BLaER1 (cell line): ENCODE measurements at regions not wholly inside any gene's neighbourhood (a gene's known extent, or its start where the extent isn't known, plus 50 kb on each side); places are given as distances from the start of the nearest gene placed in this dataset.
"Not testable (repeated sequence)": the region's sequence is repeated elsewhere in the genome, so short reads cannot be mapped to it uniquely, and the experiment has no call there.

Experiments used
- H3K27ac ChIP-seq: shearing (Covaris generic); formaldehyde crosslinking; 2 replicates; pipeline ENCODE4 v1.8.1; 2022
- H3K27me3 ChIP-seq: shearing (Covaris generic); formaldehyde crosslinking; 2 replicates; pipeline ENCODE4 v1.8.1; 2022
- H3K36me3 ChIP-seq: shearing (Covaris generic); formaldehyde crosslinking; 2 replicates; pipeline ENCODE4 v1.8.1; 2022
- H3K4me1 ChIP-seq: shearing (Covaris generic); formaldehyde crosslinking; 2 replicates; pipeline ENCODE4 v1.8.1; 2022
- H3K4me2 ChIP-seq: shearing (Covaris generic); formaldehyde crosslinking; 2 replicates; pipeline ENCODE4 v1.8.1; 2022
- H3K4me3 ChIP-seq: shearing (Covaris generic); formaldehyde crosslinking; 2 replicates; pipeline ENCODE4 v1.8.1; 2022
- H3K9ac ChIP-seq: shearing (Covaris generic); formaldehyde crosslinking; 2 replicates; pipeline ENCODE4 v1.8.1; 2022
- H3K9me3 ChIP-seq: shearing (Covaris generic); formaldehyde crosslinking; 2 replicates; pipeline ENCODE4 v1.8.1; 2022
- H4K20me1 ChIP-seq: shearing (Covaris generic); formaldehyde crosslinking; 2 replicates; pipeline ENCODE4 v1.8.1; 2022
- Cebpa-rat ChIP-seq: shearing (Covaris generic); IDR thresholded peaks from 2 replicates; pipeline ENCODE4 v1.8.1; 2022

DNA sequence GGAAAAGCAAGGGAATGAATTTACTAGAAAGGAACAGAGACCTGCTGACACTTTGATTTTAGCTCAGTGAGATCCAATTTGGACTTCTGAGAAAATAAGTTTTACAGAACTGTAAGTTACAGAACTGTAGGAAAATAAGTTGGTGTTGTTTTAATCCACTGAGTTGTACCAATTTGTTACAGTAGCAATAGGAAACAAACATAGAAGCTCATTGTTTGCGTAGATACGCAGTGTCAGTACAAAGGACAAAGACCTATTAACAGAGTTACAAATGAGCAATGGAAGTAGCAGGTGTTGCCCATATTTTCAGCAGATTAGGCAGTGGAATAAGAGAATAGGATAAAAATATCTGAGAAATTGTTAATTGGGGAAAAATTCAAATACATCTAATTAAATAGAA is 385.8 kb upstream of the CNTN6 start:
- Histone ChIP-seq H3K9ac (no peak overlapping the region), H3K27ac (no peak overlapping the region), H3K36me3 (no peaks in the 10 kb centered on the region), H3K4me2 (no peak overlapping the region), H3K9me3 (no peaks in the 10 kb centered on the region), H3K4me1 (no peaks in the 10 kb centered on the region), H3K4me3 (no peak overlapping the region), H4K20me1 (no peaks in the 10 kb centered on the region), H3K27me3 (no peaks in the 10 kb centered on the region)
- no peak for TF ChIP-seq Cebpa-rat

DNA sequence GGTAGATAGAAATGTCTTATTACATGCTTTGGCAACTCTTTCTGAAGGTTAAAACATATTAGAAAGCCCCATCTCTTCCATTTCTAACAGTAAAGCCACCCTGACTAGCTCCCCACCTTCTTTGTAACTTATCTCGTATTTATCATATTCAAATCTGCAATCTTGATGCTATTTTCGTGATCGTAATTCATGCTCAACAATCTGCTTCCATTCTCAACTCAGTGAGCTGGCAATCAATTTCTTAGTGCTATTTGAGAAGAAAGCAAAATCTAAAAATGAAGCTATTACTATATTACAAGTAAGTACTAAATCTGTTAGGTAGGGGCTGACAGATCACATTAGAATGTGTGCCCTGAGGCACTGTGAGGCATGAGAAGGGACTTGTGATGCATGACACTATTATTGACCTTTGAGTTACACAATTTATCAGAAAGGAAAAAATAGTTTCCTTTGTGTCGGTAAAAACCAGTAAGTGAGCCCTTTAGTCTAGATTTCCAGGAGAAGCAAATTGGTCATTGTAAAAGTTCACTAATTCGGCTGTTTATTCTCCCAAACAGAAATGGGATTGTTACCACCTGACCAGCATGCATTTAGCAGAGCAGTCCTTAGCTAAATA is 379.7 kb upstream of the CNTN6 start:
- Histone ChIP-seq H3K9me3 (no peaks in the 10 kb centered on the region), H3K4me2 (no peak overlapping the region), H3K27ac (no peak overlapping the region), H4K20me1 (no peaks in the 10 kb centered on the region), H3K27me3 (no peaks in the 10 kb centered on the region), H3K36me3 (no peaks in the 10 kb centered on the region), H3K4me3 (no peak overlapping the region), H3K4me1 (no peaks in the 10 kb centered on the region), H3K9ac (no peak overlapping the region)
- no peak for TF ChIP-seq Cebpa-rat

DNA sequence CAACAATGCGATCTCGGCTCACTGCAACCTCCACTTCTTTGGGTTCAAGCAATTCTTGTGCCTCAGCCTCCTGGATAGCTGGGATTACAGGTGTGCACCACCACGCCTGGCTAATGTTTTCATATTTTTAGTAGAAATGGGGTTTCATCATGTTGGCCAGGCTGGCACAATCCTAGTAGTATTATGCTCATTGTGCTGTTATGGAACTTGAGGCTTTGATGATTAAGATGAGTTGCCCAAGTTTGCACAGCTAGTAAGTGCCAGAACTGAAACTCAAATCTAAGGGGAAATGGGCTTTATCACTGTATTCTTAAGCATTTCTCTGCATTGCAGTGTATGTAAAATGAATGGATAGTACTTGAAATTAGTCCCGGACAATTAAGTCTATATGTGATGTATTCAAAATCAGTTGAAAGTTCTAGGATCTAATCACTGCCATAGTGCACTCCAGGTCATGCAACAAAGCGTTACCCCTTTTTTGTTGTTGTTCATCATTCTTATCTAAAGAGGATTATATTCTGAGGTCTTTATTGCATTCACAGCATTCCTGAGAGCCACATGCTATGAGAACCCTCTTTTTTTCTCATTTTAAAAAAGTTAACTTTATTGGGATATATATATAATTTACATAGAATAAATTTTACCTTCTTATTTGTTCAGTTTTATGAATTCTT is 378.7 kb upstream of the CNTN6 start:
- H4K20me1 ChIP-seq: no peaks in the 10 kb centered on the region
- H3K9ac ChIP-seq: no peak overlapping the region
- no peak overlapping the region for H3K4me2 ChIP-seq

DNA sequence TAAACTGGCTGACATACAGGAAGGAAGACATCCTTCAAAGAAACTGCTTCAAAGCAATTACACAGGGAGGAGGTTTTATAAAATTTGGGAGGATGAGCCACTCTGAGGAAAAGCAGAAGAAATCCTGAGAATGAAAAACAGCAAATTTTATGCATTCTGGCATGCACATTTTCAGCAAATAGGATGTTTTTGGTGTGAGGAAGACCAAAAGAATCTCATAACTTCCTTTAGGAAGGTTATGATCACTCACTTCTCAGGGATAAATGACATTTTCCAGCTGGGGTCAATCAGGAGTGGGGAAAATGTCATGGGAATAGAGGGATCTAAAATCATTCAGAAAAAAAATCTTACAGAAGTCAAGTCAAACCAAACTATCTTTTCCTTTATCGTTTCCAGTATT is 371.7 kb upstream of the CNTN6 start:
- Histone ChIP-seq H3K36me3 (no peaks in the 10 kb centered on the region), H3K9me3 (no peaks in the 10 kb centered on the region), H3K9ac (no peak overlapping the region), H3K4me3 (no peak overlapping the region), H3K27ac (no peak overlapping the region), H3K4me1 (no peaks in the 10 kb centered on the region), H3K27me3 (no peaks in the 10 kb centered on the region), H3K4me2 (no peak overlapping the region), H4K20me1 (no peaks in the 10 kb centered on the region)
- no peak for TF ChIP-seq Cebpa-rat

More for the DNA sequence above, 378.7 kb upstream of the CNTN6 start:
- Histone ChIP-seq H3K27me3 (no peaks in the 10 kb centered on the region), H3K9me3 (no peaks in the 10 kb centered on the region), H3K4me1 (no peaks in the 10 kb centered on the region), H3K4me3 (no peak overlapping the region), H3K36me3 (no peaks in the 10 kb centered on the region), H3K27ac (no peak overlapping the region)
- no peak for TF ChIP-seq Cebpa-rat

DNA sequence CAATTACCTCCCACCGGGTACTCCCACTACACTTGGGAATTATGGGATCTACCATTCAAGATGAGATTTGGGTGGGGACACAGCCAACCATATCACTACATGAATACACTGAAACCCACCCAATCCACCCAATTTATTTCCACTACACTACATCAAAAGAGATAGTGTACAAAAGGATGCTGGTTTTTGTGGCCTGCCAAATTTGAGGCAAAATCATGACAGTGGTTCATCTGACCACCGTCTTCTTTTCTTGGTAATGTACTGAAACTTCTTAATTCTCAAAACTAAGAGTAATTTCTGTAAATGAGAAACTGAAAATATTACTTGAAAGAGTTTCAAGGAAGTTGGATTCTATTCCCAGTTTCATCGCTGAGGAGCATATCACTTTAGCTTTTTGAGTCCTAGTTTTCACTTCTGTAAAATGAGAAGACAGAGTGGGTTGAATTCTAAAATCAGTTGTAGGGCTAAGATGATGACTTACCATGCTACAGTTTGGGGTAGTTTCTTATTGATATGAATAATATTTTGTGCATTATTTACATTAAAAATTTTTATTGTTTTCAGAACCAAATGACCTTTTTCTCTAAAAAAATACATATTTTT is 360.4 kb upstream of the CNTN6 start:
- H3K27ac ChIP-seq: no peak overlapping the region
- no peaks in the 10 kb centered on the region for H3K9me3 ChIP-seq
- H3K9ac ChIP-seq: no peak overlapping the region
- no peak for TF ChIP-seq Cebpa-rat
- no peaks in the 10 kb centered on the region for H3K27me3 ChIP-seq
- H3K4me2 ChIP-seq: no peak overlapping the region
- no peaks in the 10 kb centered on the region for H3K4me1 ChIP-seq
- no peaks in the 10 kb centered on the region for H3K36me3 ChIP-seq
- H4K20me1 ChIP-seq: no peaks in the 10 kb centered on the region
- no peak overlapping the region for H3K4me3 ChIP-seq

DNA sequence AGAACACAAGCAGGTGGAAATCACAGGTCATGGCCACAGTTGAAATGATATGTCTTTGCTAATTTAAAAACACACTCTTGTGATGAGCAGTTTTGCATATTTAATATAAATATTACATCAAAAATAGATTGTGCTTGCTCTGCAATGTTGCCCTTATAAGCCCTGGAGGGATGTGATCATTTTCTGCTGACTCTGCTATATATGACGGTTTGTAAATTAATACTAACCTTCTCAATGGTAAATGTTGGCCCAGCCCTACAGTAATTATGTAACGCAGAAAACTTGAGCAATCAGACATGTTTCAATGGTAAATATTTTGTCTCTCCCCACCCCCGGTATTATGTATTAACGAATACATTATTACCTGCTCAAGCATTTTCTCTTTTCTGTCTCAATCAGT is 359.5 kb upstream of the CNTN6 start:
- Histone ChIP-seq H3K4me2 (no peak overlapping the region), H3K9ac (no peak overlapping the region), H3K4me1 (no peaks in the 10 kb centered on the region), H3K4me3 (no peak overlapping the region), H3K27me3 (no peaks in the 10 kb centered on the region), H3K9me3 (no peaks in the 10 kb centered on the region), H3K27ac (no peak overlapping the region), H3K36me3 (no peaks in the 10 kb centered on the region), H4K20me1 (no peaks in the 10 kb centered on the region)
- no peak for TF ChIP-seq Cebpa-rat

DNA sequence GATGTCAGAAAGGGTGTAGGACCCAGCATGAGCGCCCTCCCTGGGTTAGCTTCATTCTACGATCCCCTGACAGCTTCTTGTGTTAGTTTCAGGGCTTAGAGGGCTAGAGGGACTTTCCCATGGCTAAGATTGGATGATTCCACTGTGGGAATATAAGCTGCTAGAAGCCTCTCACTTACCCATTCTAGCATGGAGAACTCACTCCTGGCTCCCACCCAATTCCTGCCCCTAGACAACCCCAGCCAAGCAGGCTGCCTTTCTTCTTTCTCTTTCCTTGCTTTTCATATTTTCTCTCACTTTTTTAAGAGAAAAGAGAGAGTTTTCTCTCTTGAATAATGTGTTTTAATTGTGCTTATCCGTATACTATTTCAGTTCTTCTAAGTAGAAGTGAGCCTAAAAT is 335.1 kb upstream of the CNTN6 start:
- Histone ChIP-seq H3K4me2 (no peak overlapping the region), H3K9ac (no peak overlapping the region), H3K27me3 (no peaks in the 10 kb centered on the region), H3K36me3 (no peaks in the 10 kb centered on the region), H3K9me3 (no peaks in the 10 kb centered on the region), H3K4me1 (no peaks in the 10 kb centered on the region), H4K20me1 (no peaks in the 10 kb centered on the region), H3K27ac (no peak overlapping the region), H3K4me3 (no peak overlapping the region)
- no peak for TF ChIP-seq Cebpa-rat

DNA sequence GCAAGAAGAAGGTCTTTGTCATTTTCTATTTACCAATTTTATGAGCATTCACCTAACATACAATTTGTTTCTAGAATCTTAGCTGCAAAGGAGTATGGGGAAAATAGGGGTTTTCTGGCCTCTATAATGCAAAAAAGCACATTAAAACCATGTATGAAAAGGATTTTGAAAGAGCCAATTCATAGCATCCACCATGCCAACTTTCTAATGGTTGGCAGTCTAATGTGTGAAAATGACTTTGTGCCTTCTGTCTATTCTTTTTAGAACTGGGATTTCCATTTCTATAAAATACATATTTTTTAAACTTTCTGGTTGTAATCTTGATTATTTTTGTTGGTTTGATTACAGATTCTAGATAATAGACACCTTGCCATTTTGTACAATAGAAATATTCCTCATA is 333.7 kb upstream of the CNTN6 start:
- no peak overlapping the region for H3K4me3 ChIP-seq
- H3K27ac ChIP-seq: no peak overlapping the region
- H4K20me1 ChIP-seq: no peaks in the 10 kb centered on the region
- no peaks in the 10 kb centered on the region for H3K9me3 ChIP-seq
- no peaks in the 10 kb centered on the region for H3K4me1 ChIP-seq
- no peak overlapping the region for H3K9ac ChIP-seq
- no peak for TF ChIP-seq Cebpa-rat
- no peaks in the 10 kb centered on the region for H3K27me3 ChIP-seq
- H3K4me2 ChIP-seq: no peak overlapping the region
- no peaks in the 10 kb centered on the region for H3K36me3 ChIP-seq

DNA sequence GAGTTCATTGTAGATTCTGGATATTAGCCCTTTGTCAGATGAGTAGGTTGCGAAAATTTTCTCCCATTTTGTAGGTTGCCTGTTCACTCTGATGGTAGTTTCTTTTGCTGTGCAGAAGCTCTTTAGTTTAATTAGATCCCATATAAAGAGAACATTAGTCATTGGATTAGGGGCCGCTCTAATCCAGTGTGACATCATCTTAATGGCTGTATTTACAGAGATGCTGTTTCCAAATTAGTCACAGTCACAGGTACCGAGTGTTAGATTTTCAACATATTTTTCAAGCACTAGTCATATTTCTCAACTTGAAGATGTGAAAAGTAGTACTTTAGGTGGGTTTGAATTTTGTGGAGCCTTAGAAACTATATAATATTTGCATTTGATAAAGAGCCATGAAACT is 319.4 kb upstream of the CNTN6 start:
- not testable (repeated sequence) for H3K4me1 ChIP-seq, H3K4me3 ChIP-seq, H3K36me3 ChIP-seq, H4K20me1 ChIP-seq, H3K27me3 ChIP-seq, H3K27ac ChIP-seq, H3K9ac ChIP-seq, H3K4me2 ChIP-seq, H3K9me3 ChIP-seq

DNA sequence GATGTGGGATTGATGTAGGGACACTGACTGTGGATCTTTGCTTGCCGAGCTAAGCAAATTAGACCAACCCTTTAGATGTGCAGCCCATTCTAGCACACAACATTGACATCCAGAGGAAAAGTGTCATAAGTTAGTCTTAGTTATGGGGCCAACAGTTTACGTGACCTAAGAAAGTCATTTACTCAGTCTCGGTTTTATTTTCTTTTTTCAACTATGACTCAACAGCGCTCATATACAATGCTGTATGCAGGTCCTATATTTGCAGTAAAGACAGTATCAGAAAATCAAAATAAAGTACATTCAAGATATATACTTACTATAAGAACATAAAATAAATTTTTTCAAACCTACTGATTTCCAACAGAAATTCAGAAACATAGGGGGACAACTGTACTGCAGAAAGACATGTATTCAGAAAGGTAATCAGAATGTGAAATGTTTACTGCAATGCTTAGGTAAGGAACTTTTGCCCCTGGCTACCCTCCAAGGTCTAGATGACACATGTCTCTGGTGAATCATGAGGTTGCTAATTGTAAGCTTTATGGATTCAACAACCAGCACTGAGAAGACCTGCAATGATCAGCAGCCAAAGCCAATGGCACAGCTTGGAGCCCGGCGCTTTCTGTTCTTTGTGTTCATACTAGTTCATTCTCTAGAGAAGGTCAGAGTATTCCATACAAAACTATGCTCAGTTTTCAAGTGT is 317.5 kb upstream of the CNTN6 start:
- H3K27ac ChIP-seq: no peak overlapping the region
- no peaks in the 10 kb centered on the region for H3K9me3 ChIP-seq
- H3K9ac ChIP-seq: no peak overlapping the region
- H3K36me3 ChIP-seq: no peaks in the 10 kb centered on the region
- H3K4me2 ChIP-seq: no peak overlapping the region
- no peak for TF ChIP-seq Cebpa-rat
- no peaks in the 10 kb centered on the region for H3K4me1 ChIP-seq
- H3K4me3 ChIP-seq: no peak overlapping the region
- no peaks in the 10 kb centered on the region for H3K27me3 ChIP-seq
- H4K20me1 ChIP-seq: no peaks in the 10 kb centered on the region
